RPMI8226 (cell line): ENCODE measurements at regions not wholly inside any gene's neighbourhood (a gene's known extent, or its start where the extent isn't known, plus 50 kb on each side); places are given as distances from the start of the nearest gene placed in this dataset.
"Not testable (repeated sequence)": the region's sequence is repeated elsewhere in the genome, so short reads cannot be mapped to it uniquely, and the experiment has no call there.

Experiments used
- DNase-seq: peaks from one replicate; pipeline ENCODE4 v3.0.0-alpha.2; 2015

- no peak for DNase-seq
Observed at GRCh38 chr17:31700973-31701372, 158.1 kb downstream of the COPRS start.

GRCh38 chr17:31699886-31700285, 159.2 kb downstream of the COPRS start:
- no peak for DNase-seq

- DNase-seq: peak; percentile 62
Observed at GRCh38 chr17:31699281-31699680, 159.8 kb downstream of the COPRS start.

- DNase-seq: no peak
Observed at GRCh38 chr17:31698751-31699150, 160.3 kb downstream of the COPRS start.

GRCh38 chr17:31697838-31698237, 161.2 kb downstream of the COPRS start:
- no peak for DNase-seq

- no peak for DNase-seq
Observed at GRCh38 chr17:31696703-31697325, 162.2 kb downstream of the COPRS start.

- DNase-seq: no peak
Observed at GRCh38 chr17:31696184-31696602, 162.9 kb downstream of the COPRS start.

GRCh38 chr17:31695456-31696090, 163.5 kb downstream of the COPRS start:
- DNase-seq: no peak

GRCh38 chr17:31693433-31694220, 165.4 kb downstream of the COPRS start:
- no peak for DNase-seq

GRCh38 chr17:31692632-31693031, 166.4 kb downstream of the COPRS start:
- DNase-seq: no peak

- no peak for DNase-seq
Observed at GRCh38 chr17:31692027-31692426, 167.0 kb downstream of the COPRS start.

- DNase-seq: no peak
Observed at GRCh38 chr17:31691251-31691905, 167.7 kb downstream of the COPRS start.

GRCh38 chr17:31690151-31690551, 168.9 kb downstream of the COPRS start:
- no peak for DNase-seq

- DNase-seq: no peak
Observed at GRCh38 chr17:31688701-31689100, 170.3 kb downstream of the COPRS start.

GRCh38 chr17:31687505-31688126, 171.4 kb downstream of the COPRS start:
- DNase-seq: no peak

- DNase-seq: no peak
Observed at GRCh38 chr17:31686495-31686894, 172.5 kb downstream of the COPRS start.

GRCh38 chr17:31684901-31685300, 174.1 kb downstream of the COPRS start:
- no peak for DNase-seq

GRCh38 chr17:31680126-31680525, 178.9 kb downstream of the COPRS start:
- no peak for DNase-seq

GRCh38 chr17:31679667-31680066, 179.4 kb downstream of the COPRS start:
- no peak for DNase-seq

- DNase-seq: no peak
Observed at GRCh38 chr17:31678431-31678830, 180.6 kb downstream of the COPRS start.

GRCh38 chr17:31677681-31678080, 181.4 kb downstream of the COPRS start:
- DNase-seq: no peak

- DNase-seq: no peak
Observed at GRCh38 chr17:31677036-31677435, 182.0 kb downstream of the COPRS start.

GRCh38 chr17:31675392-31675791, 183.7 kb downstream of the COPRS start:
- DNase-seq: not testable (repeated sequence)
